ENCODE measurements at regions not wholly inside any gene's neighbourhood (a gene's known extent, or its start where the extent isn't known, plus 50 kb on each side); places are given as distances from the start of the nearest gene placed in this dataset.

DNA sequence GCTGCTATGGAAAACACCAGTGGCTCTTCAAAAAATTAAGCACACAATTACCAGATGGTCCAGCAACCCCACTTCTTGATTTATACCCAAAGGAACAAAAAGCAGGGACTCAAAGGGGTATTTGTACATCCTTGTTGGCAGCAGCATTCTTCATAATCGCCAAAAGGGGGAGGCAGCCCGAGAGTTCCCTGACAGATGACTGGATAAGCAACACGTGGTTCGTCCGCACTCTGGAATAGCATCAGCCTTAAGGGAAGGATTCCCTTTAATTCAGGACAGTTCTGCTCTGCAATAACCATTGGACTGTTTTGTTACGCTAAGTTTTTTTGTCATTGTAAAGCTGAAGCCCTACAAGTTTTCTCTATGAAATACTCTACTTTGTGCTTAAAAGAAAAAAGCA is 76.7 kb upstream of the TWIST2 start:
- TF ChIP-seq, protein P1, sequence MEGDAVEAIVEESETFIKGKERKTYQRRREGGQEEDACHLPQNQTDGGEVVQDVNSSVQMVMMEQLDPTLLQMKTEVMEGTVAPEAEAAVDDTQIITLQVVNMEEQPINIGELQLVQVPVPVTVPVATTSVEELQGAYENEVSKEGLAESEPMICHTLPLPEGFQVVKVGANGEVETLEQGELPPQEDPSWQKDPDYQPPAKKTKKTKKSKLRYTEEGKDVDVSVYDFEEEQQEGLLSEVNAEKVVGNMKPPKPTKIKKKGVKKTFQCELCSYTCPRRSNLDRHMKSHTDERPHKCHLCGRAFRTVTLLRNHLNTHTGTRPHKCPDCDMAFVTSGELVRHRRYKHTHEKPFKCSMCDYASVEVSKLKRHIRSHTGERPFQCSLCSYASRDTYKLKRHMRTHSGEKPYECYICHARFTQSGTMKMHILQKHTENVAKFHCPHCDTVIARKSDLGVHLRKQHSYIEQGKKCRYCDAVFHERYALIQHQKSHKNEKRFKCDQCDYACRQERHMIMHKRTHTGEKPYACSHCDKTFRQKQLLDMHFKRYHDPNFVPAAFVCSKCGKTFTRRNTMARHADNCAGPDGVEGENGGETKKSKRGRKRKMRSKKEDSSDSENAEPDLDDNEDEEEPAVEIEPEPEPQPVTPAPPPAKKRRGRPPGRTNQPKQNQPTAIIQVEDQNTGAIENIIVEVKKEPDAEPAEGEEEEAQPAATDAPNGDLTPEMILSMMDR (IDR thresholded peaks at IDR 0.05; ENCODE audit: low read depth, low read length): peak; percentile 44
- DNase-seq (ENCODE audit: low read depth, low spot score): peak; percentile 13
- in situ Hi-C loops (cut with HindIII; ENCODE audit: low sequenced_read_pairs): no loop called here
- H3K4me3 ChIP-seq (ENCODE audit: low read depth, low read length): no peak overlapping the region

DNA sequence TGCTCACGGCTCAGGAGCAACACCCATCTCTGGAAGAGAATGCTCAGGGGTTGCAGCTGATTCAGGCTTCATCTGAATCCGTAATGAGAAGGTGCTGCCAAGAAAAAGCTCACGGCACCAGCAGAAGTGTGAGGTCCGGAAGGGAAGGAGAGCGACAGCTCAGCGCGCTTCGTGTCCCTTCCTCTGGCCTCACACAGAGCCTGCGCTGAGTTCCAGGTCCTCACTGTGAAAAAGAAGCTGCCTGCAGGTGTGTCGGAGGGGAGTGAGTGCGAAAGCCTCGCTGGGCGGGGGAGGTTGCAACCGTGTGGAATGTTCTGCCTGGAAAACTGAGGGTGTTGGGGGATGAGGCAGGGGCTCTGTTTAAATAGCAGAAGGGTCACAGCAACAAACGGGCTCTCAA is 76.2 kb upstream of the TWIST2 start:
- no peak overlapping the region for H3K4me3 ChIP-seq (ENCODE audit: low read depth, low read length)
- in situ Hi-C loops (cut with HindIII; ENCODE audit: low sequenced_read_pairs): no loop called here
- TF ChIP-seq, protein P1 (IDR thresholded peaks at IDR 0.05; ENCODE audit: low read depth, low read length): no peak
- DNase-seq (ENCODE audit: low read depth, low spot score): no peak

DNA sequence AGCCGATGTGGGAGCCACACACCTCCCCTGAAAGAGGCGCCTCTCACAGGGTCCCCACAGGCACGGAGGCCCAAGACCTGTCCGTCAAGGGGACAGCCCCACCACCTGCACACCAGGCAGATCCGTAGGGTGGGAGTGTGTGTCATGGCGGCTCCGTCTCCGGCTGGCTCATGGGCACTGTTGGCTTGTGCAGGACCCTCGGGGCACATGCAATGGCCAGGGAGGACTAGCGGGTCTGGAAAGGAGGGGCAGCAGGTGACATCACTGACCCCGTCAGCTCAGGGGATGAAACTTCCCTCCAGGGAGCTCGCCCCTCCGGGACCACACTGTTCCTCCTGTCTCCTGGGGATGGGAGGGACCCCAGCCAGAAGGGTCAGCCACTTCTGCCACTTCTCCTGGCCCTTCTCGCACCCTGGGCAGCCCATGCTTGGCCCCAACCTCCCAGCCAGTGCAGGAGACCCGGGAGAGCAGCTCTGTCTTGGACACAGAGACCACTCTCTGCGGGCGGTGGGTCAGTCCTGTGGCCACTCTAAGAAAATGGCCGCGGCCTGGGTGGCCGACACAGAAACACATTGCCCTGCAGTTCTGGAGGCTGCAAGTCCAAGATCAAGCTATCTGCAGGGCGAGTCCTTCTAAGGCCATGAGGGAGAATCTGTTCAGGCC is 75.1 kb upstream of the TWIST2 start:
- DNase-seq (ENCODE audit: low read depth, low spot score): no peak
- H3K4me3 ChIP-seq (ENCODE audit: low read depth, low read length): no peak overlapping the region
- TF ChIP-seq, protein P1 (IDR thresholded peaks at IDR 0.05; ENCODE audit: low read depth, low read length): no peak
- in situ Hi-C loops (cut with HindIII; ENCODE audit: low sequenced_read_pairs): no loop called here

DNA sequence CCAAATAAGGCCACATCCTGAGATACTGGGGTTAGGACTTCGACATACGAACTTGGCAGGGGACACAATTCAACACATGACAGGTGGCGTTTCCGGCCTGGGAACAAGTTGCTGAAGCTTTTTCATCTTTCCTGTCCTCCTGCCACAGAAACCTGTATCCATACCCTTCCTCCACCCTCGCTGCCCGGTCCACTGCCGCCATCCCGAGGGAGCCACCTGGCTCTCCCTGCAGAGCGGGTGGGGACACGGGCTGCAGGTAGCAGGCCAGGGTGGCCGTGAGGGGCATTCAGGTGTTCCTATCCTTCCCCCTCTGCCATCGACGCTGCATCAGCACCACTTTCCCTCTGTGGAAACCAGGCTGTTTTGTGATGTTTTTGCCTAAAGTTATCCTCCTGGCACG is 74.4 kb upstream of the TWIST2 start:
- in situ Hi-C loops (cut with HindIII; ENCODE audit: low sequenced_read_pairs): no loop called here
- DNase-seq (ENCODE audit: low read depth, low spot score): no peak
- H3K4me3 ChIP-seq (ENCODE audit: low read depth, low read length): no peak overlapping the region
- TF ChIP-seq, protein P1 (IDR thresholded peaks at IDR 0.05; ENCODE audit: low read depth, low read length): no peak

DNA sequence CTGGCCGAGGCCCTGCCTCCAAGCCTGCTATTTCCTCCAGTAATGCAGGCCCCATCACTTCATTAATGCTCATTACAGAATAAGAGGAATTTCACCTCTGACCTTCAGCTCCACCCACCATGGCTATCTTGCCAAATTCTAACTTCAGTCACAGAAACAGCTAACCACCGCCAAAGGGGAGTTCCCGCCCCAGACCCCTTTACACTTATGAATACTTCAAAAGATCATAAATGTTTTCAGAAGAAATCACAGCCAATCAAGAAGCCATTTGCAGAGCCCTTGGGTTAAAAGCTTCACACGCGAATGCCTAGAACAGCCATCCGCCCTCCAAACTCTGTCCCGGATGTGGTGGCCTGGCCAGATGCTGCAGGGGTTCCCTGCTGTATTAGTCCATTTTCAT is 73.8 kb upstream of the TWIST2 start:
- in situ Hi-C loops (cut with HindIII; ENCODE audit: low sequenced_read_pairs): no loop called here
- DNase-seq (ENCODE audit: low read depth, low spot score): no peak
- no peak overlapping the region for H3K4me3 ChIP-seq (ENCODE audit: low read depth, low read length)
- TF ChIP-seq, protein P1 (IDR thresholded peaks at IDR 0.05; ENCODE audit: low read depth, low read length): no peak

DNA sequence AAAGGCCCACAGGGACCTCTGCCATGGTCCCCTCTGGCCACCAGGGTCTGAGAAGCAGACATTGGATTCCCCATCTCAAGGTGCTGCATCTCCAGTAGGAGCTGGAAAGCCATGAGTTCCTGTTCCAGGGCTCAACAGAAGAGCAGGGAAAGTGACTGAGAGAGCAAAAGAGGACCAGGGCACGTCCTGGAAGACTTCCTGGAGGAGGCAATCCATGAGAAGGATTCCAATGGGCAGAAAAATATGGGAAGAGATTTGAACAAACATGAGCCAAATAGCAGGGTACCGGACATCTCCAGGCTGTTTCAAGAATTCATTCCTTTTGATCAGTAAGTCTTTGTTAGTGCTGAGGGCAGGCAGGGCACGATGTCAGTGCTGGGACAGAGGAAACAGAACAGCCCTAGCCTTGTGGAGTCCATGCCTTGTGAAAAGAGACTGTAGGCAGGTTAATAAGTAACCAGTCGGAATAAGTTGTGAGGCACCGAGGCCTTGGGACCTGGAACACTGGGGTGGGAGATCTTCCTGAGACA is 72.8 kb upstream of the TWIST2 start:
- no peak overlapping the region for H3K4me3 ChIP-seq (ENCODE audit: low read depth, low read length)
- TF ChIP-seq, protein P1 (IDR thresholded peaks at IDR 0.05; ENCODE audit: low read depth, low read length): no peak
- in situ Hi-C loops (cut with HindIII; ENCODE audit: low sequenced_read_pairs): no loop called here
- DNase-seq (ENCODE audit: low read depth, low spot score): no peak
